HL-60 (cell line): ENCODE measurements at regions not wholly inside any gene's neighbourhood (a gene's known extent, or its start where the extent isn't known, plus 50 kb on each side); places are given as distances from the start of the nearest gene placed in this dataset.

ENCODE experiments used
- CTCF ChIP-seq: IDR thresholded peaks from one replicate; pipeline ENCODE4 v1.5.1; 2011; ENCODE audit warnings: low read length, control low read depth, inconsistent platforms; ENCODE audit not compliant: insufficient read depth
- GABPA ChIP-seq: IDR thresholded peaks from 2 replicates; pipeline ENCODE4 v1.6.1; 2012; ENCODE audit warnings: low read depth
- POLR2AphosphoS5 ChIP-seq: IDR thresholded peaks from 2 replicates; pipeline ENCODE4 v1.6.1; 2012; ENCODE audit warnings: low read depth

DNA sequence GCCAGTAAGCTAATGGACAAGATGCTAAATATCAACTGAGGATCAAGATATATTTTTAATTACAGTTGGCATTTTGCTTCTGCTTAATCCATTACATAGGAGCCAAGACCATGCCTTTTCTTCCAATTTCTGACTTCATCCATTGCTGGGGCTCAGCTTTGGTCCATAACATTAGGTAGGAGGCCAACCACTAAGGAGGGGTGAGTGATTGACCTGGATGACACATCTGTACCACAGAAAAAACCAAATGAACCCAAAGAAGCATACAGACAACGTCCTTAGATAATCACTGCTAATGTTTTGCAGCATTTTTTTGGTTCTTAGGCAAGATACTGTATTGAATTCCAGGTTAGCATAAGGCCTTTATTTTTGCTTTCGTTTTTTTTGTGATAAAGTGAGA, 353.2 kb upstream of the KCNH8 start:
- TF ChIP-seq POLR2AphosphoS5 (no peak), CTCF (no peak), GABPA (no peak)
